HG02610 (cell line): ENCODE measurements at regions not wholly inside any gene's neighbourhood (a gene's known extent, or its start where the extent isn't known, plus 50 kb on each side); places are given as distances from the start of the nearest gene placed in this dataset.

Experiments used
- ATAC-seq: cut with Tn5 transposase; IDR thresholded peaks from one replicate; pipeline ENCODE4 v1.9.1; 2021; ENCODE audit warnings: mild to moderate bottlenecking, moderate library complexity; ENCODE audit not compliant: unreplicated experiment

- no peak for ATAC-seq
Measured at GRCh38 chr1:201653883-201654282, 115.0 kb downstream of the NAV1 start.

GRCh38 chr1:201655243-201655642 lies 116.3 kb downstream of the NAV1 start:
- ATAC-seq, result no peak

DNA sequence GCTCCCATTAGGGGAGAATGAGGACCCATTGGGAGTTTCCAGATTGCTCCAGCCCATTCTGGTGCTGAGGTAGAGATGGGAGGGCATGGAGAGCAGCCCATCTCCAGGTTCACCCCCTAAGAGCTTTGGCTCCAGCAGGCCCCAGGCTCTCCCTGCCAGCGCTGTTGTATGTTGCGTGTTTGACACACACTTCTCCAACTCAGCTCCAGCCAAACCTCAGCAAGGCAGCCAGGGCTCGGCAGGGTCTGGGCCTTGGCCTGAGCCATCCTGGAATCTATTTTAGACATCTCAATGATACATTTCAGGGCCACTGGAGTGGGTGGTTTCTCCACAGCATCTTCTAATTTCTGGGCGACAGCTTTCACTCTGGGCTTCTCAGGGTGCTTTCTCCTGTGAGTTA lies 117.0 kb downstream of the NAV1 start:
- ATAC-seq, result no peak

DNA sequence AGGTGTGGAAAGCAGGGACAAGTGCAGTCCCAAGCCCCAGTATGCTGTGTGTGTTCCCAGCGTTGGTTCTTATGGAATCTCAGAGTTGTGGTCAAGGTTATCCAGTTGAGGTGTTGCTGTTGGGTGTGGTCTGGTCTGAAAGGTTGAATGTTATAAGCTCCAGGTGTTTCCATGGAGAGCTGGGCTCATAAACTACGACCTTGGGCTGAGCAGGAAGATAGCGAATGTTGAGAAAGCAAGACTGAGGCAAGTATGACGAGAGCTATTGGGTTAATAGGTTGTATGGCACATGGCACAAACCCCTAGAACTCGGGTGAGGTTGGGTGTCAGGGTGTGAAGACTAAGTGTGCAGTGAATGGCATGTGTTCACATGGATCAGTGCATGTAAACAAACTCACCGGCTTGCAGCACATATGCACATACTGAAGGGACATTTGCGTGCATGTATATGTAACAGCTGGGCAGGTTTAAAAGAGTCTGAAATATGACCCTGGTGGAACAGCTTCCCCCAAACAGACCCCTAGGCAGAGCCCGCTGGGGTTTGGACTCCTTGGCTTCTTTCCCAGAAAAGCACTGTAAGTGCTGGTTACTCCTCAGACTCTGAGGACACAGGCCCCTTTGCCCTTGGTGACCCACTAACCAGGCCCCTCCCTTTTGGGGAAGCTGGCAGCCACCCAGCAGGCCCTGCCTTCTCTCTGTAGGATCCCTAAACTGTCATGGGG lies 117.5 kb downstream of the NAV1 start:
- no peak for ATAC-seq

GRCh38 chr1:201659572-201659971 lies 120.6 kb downstream of the NAV1 start:
- no peak for ATAC-seq

DNA sequence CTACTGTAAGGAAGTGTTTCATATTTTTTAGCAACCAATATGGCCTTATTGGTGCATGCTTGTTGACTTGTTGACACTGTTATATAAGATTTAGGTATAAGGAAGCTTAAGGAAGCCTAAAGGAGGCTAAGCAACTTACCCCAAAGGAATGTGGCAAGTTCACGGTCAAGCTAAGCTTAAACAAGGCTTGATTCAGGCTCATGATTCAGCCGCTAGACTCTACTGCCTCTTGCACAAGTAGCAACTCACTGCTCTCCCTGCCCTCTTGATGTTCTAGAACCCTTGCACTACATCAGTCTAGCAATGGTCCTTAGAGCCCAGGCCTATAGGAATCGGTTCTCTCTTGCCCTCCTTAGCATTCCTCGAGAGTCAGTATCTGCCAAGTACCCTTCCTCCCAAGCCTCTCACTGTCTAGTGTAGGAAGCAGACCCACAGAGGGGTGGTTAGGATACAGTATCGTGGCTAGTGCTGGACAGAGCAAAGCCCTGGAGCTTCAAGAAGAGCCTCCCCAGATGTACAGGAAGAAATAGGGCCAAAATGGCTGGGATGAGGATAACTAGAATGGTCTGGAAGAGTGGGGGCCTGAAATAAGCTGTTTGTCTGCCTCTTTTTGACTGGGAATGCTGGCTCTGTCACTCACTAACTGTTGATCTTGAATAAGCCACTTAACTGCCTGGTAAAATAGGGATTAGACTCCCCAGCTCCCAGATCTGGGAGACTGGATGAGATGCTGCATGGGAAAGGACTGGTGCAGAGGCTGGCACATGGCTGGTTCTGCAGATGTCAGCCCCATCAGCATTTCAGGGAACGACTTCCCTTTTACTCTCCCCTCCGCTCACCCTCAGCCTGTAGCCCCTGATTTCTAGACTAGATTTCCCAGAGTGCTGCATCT lies 122.2 kb downstream of the NAV1 start:
- ATAC-seq, result no peak

- ATAC-seq, result no peak
Measured at GRCh38 chr1:201661823-201662359, 123.0 kb downstream of the NAV1 start.

DNA sequence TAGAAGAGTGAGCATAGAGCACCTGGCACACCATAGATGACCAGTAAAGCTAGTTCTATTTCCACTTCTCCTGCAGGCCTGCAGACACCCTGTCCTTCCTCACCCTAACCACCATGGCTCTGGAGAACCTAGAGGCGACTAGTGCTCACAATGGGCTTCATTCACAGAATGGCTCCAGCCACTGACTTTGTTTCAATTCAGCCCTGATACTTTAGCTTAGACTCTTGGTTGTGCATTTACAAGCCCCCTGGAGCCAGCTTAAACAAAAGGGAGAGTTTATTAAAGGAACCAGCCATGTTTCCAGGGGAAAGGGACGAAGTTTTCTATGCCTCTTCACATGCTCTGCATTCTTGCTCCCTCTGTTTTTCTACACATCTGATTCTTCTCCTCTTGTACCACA lies 123.7 kb downstream of the NAV1 start:
- ATAC-seq, result no peak

GRCh38 chr1:201663491-201664113 lies 124.7 kb downstream of the NAV1 start:
- no peak for ATAC-seq

DNA sequence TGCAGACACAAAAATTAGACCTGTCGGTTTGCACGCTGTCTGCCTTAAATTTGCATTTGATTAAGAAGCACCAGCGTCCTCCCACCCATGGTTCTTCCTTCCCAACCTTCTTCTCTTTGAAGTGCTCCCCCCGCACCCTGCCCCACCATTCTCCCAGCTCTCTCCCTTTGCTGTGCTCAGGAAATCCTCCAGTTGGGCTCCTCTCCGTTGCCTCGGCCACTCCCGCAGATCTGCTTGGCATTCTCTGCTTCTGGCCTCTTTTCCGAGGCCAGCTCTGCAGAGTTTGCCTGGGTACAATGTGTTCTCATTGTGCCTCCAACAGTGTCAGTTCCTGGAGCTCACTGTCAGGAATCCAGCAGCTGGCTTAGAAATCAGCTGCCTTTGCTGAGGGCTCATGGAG lies 126.1 kb downstream of the NAV1 start:
- no peak for ATAC-seq

DNA sequence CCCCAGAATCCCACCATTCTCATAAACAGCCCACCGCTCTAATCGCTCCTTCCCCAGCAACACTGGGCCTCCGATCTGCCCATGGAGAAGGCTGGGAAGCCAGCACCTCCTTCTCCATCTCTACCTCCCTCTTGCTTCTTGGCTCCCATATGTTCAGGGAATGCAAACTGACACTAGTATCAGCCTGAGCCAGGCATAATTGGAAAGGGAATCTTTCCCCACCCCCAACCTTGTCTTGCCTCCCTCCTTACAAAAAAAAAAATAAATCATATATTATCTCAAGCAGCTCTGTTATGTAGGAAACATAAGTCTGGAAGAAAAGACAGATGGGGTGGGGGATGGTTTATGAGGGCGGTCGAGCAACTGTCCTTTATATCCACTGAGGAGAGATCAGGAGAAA lies 127.2 kb downstream of the NAV1 start:
- no peak for ATAC-seq

GRCh38 chr1:201666645-201667044 lies 127.7 kb downstream of the NAV1 start:
- no peak for ATAC-seq

- ATAC-seq, result no peak
Measured at GRCh38 chr1:201667479-201667878, 128.6 kb downstream of the NAV1 start.

- no peak for ATAC-seq
Measured at GRCh38 chr1:201670517-201670916, 131.6 kb downstream of the NAV1 start.

DNA sequence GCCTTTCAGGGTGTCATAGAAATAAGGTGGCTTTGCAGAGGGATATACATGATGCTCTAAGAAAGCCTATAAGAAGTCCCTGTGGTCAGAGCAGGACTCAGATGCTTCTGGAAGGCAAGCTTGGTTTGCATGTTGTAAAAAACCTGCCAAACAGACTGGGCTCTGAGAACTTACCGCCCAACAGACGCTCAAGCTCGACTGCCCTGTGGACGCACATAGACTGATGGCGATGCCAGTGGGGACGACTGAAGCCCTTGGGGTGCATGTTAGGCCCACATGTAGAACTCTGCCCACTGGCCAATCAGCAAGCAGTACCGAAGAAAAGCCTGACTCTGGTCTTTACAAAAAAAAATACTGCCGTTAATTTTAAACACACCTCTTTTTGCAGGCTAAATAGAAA lies 133.8 kb downstream of the NAV1 start:
- ATAC-seq, result no peak

DNA sequence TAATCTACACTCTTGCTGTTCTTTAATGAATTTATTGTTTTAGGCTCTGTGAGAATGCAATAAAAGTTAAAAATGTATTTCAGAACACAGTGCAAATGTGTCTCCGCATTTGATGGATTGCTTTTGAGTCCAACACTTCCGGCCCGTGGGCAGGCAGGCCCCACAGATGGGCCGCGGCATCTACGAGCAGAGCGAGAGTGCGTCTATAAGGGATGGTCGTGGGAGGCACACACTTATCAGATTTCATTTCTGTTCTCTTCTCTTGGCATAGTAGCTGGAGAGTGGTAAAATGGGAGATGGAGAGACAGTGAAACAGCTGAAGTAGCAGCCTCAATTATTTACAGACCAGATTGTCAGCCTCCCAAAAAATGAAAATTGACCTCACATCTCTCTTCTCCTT lies 134.2 kb downstream of the NAV1 start:
- no peak for ATAC-seq

DNA sequence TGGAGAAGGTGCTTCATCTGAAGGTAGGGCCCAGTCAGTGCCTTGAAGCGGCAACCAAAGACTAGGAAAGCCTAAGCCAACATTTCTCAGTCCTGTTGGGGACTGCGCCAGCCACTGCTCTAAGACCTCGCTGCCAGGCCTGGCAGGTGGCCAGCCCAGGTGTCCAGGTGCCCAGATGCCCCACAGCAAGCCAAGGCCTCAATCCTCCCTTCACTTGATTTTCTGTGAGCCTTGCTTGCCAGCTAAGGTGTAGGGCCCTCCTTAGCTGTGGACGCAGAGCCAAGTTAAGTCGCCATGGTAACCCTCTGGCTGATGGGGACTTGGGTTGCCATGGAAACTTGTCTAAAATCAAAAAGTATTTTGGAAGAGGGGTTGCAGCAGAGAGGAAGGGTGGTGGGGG lies 135.0 kb downstream of the NAV1 start:
- ATAC-seq, result no peak

GRCh38 chr1:201675143-201675542 lies 136.2 kb downstream of the NAV1 start:
- ATAC-seq, result no peak

DNA sequence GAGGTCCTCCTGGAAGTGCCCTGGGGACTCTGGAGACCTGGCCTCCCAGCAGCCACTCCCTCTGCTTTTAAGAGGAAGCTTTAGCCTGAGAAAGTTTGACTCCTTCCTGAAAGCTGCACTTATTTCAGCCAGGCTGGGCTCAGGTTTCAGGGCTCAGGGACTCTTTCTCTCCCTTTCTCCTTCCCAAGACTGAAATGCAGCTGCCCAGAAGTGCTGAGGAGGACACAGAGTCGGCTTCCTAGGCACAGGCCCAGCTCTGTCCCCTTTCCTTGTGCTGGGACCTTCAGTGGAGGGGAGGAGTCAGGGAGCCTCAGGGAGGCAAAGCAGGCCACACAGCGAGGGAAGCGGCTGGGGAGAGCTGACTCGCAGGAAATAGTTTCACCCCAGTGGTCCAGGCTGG lies 137.3 kb downstream of the NAV1 start:
- ATAC-seq, result no peak

DNA sequence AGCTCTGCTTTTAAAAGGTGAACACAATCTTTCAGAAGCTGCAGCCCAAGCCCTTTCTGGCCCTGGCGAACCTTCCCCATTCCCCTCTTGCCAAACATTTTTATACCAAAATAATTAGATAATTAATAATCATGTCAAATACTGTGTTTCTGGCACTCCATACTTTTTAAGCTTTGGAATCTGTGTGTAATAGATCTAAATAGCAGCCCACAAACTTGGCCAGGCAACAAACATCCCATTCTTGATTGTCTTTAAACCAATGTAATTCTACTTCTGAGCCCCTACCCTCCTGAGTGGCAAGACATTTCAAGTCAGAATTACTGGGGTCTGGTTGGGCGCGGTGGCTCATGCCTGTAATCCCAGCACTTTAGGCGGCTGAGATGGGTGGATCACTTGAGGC lies 137.7 kb downstream of the NAV1 start:
- no peak for ATAC-seq

GRCh38 chr1:201678264-201679101 lies 139.6 kb downstream of the NAV1 start:
- ATAC-seq, result no peak
